Stimulated activated CD8-positive, alpha-beta memory T cell treated with anti-CD3 and anti-CD28 coated beads, Interleukin-15, amount 100 ng/mL, for 1 hour (primary cell): ENCODE measurements at regions not wholly inside any gene's neighbourhood (a gene's known extent, or its start where the extent isn't known, plus 50 kb on each side); places are given as distances from the start of the nearest gene placed in this dataset.
"Not testable (repeated sequence)": the region's sequence is repeated elsewhere in the genome, so short reads cannot be mapped to it uniquely, and the experiment has no call there.

Experiments used
- DNase-seq: peaks from one replicate; pipeline ENCODE4 v3.0.0-alpha.2; 2020; ENCODE audit warnings: low read depth

DNA sequence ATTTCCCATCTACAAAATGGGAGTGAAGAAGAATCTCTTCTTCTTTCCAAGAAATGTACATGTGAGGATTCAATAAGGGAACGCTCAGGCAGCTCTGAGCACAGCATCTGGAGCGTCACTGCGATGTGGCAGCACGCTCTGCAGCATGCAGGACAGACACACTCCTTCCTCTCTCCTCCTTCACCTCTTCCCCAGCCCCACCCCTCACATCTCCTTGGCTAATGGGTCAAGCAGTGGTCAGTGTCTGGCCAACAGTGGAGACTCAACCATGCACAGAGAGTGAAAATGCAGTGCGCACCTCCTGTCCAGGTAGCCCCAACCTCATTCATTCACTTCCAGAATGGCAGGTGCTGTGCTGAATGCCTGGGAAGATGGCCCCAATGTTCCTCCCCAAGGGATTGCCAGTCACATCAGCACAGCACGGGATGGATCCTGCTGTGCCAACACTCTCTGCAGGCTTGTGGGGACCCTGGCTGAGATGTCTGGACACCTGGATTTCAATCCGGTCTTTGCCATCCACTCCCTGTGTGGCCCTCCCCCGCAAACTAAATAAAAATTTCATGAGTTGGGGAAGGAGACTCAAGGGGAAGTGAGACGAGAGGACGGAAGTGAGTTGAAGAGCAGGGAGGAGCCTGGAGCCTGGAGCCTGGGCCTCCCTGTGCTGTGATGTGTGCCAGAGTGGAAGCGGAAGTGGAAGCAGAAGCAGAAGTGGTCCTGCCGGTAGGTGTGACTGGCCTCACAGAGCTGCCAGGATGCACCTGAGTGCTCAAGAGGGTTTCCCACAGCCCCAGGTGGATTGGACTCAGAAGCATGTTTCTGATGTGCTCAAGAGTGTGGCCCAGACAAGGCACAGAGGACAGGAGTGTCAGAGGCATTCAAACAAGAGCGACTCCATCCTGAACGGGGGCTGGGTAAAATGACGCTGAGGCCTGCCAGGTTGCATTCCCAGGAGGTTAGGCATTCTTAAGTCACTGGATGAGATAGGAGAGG, 163.9 kb downstream of the SMAD6 start:
- no peak for DNase-seq

DNA sequence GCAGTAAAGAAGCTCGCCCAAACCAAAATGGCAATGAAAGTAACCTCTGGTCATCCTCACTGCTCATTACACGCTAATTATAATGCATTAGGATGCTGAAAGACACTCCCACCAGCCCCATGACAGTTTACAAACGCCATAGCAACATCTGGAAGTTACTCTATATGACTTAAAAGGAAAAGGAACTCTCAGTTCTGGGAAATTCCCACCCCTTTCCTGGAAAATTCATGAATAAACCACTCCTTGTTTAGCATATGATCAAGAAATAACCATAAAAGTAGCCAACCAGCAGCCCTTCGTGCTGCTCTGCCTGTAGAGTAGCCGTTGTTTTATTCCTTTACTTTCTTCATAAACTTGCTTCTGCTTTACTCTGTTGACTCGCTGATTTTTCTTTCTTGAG, 164.6 kb downstream of the SMAD6 start:
- no peak for DNase-seq

DNA sequence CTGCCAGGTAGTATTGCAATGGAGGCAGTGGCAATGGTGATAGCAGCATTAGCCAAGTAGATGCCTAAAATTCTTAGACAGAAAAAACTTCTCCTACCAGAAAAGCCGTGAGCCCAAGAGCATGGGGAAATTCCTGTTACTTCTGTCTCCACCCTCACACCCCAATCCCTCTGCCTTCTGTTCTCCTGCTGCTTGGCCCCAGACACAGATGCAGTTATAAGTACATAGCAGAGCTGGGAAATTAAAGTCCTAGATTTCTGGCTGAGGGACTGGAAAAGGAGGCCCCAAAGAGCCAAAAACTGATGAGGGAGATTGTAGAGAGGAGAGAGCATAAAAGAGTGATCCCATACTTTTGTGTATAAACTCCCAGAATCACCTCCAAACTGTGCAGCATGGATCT, 166.9 kb downstream of the SMAD6 start:
- DNase-seq = no peak

DNA sequence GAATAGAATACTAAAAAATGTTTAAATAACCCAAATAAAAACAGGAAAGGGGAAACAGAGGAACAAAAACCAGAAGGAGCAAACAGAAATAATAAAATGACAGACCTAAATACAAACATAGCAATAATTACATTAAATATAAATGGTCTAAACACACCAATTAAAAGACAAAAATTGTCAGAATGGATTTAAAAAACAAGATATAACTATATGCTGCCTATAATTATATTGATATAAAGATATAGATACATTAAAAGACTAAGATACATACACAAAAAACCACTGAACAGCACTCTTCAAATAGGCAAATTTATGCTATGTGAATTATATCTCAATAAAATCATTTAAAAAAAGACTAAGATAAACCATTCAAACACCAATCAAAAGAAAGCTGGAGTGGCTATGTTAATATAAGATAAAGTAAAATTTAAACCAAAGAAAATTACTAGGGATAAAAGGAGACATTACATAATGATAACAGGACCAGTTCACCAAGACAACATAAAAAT, 168.9 kb downstream of the SMAD6 start:
- no peak for DNase-seq

DNA sequence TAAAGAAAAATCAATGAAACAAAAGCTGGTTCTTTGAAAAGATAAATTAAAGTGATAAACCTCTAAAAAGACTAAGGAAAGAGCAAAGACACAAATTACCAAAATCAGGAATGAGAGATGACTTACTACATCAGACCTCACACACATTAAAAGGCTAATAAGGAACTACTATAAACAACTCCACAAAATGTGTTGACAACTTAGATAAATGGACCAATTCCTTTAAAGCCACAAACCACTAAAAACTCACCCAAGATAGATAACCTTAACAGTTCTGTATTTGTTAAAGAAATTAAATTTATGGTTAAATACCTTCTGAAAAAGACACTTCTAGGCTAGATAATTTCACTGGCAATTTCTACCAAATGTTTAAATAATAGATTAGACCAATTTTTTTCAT, 170.4 kb downstream of the SMAD6 start:
- DNase-seq = no peak

DNA sequence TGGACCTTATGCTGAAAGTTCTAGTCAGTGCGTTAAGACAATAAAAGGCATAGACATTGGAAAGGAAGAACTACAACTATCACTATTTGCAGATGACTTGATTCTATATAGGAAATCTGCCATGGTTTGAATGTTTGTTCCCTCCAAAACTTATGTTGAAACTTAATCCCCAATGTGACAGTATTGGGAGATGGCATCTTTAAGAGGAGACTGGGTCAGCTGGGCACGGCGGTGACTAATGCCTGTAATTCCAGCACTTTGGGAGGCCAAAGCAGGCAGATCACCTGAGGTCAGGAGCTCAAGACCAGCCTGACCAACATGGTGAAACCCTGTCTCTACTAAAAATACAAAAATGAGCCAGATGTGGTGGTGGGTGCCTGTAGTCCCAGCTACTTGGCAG, 171.3 kb downstream of the SMAD6 start:
- not testable (repeated sequence) for DNase-seq

DNA sequence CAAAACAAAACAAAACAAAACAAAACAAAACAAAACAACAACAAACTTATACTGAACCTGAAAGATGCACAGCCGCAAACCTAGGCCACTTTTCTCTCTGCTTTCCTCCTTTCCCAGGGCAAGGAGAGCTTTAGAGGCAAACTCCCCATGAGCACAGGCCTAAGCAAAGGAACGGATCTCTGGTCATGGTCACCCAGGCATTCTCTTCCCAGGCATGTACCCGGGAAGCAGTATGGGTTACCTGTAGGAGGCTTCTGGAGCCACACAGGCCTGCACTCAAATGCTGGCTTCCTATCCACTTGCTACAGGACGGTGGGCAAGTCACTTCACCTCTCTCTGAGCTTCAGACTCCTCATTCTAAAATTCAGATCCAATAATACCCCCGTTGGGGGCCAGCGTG, 171.8 kb downstream of the SMAD6 start:
- DNase-seq = no peak

DNA sequence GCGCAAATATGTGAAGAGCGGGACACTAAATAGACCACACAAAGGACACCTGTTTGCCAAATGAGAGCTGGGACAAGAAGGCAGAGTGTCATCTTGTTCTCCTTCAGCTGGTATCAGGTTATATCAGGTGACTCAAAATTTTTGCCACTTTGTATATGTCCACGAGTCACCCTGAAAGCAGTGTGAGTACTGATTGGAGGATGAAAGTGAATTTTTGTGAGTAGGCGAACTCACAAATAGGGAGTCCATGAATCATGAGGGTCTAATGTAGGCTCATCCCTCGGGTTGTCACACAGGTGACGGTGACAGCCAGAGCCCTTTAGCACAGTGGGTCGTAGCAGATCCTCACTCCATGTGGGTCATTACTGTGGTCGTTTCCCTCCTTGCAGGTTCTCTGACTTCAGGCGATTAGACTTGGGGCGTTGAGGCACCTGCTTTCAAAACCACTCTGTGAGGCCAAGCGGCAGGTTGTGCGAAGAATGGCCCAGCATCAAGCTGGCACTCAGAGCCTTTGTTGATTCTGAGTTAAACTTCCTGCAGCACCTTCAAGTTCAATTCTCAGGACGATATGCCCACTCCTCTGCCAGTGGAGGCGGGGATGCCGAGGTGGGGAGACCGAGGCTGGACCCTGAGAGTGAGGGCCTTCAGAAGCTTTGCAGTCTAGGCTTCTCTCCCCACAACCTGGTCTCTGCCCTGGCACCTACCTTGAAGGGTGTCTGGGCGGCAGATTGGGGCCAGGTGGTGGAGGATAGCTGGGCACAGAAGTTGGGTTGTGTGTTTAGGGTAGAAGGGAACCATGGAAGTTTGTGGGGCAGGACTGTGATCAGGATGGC, 173.8 kb downstream of the SMAD6 start:
- DNase-seq = no peak

DNA sequence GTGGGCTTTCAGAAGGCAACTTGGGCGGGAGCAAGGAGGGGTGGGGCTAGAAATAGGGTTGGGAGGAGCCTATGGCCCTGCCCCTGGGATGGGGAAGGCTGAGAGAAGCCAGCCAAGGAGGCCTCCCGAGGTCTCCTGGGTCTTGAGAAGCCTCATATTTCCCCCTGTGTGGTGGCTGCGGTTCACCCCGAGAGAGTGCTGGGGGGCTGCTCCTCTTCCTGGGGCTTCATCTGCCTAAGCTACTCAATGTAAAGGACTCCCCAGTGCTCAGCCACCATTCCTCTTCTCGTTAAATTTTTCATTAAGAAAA, 174.3 kb downstream of the SMAD6 start:
- no peak for DNase-seq

DNA sequence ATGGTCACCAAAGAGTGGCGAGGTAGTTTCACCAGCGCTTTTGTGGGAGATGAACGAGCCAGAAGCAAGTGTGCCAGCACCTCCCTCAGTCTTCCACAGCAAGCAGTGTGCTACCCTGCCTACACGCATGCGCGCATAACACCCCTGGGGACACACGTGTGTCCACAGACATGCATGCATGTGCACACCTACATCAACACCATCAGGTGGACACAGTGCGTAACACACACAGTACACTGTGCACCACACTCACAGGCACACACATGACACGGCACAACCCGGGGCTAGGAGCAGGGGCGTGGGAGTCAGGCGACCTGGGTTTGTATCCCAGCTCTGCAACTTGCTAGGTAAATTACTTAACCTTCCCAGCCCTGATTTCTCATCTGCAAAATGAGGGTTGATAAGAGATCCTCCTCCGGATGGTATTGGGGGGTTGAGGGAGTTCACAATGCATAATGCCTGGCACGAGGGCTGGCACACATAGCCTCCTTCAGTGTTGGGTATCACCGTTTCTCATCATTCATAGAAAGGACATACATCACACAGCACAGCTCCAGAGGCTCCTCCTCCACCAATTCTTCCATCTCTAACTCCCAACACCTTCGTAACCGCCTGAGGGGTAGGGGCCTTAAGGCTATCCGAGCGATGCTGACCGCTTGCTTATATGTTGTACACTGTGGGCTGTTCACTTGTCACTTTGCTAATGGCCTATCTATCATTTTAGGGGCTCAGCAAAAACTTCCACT, 174.9 kb downstream of the SMAD6 start:
- DNase-seq = no peak

DNA sequence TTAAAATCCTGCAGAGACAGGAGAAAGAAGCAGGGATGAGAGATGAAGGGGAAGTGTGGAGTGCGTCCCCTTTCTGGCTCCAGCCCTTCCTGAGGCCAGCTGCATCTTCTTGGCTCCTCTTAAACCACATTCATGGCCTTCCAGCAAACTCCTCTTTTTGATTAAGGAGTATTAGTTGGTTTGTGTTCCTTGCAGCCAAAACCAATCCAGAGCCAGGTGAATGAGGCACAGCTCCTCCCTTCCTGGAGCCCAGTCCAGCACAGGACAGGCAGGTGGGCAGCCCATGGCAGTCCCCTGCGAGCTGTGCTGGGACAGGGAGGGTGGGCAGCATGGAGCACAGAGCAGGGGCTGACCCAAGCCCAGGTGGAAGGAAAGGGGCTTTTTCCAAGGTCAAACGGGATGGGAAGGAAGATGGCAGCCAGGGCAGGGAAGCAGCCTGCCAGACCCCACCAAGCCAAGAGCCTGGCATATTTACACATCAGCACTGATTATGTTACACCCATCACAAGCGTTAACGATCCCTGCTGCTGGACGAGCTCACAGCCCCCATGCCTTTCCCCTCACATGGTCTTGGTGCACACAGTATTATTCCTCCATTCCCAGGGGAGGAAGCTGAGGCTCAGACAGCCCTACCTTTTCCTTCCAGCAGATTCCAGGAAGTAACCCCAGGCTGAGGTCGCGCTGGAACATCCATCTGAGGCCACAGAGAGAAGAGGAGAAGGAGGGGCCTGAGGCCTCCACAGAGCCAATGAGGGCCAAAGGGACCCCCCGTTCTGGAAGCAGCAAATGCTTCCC, 175.6 kb downstream of the SMAD6 start:
- DNase-seq = no peak

DNA sequence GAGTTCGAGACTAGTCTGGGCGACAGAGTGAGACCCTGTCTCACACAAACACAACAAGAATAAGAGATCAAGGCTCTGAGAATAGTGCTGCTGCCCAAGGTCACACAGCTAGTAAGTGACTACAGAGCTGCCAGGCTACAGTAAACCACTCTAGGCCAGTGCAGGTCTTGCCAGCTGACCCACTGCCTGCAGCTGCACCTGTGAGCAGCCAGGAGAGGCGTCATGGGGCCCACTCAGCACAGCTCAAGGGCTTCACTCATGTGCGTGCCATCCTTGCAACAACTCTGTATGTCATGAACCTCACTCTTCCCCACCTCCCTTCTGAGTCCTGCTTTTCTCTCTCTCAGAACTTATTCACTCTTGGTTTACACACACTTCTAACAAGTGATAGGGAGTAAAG, 176.7 kb downstream of the SMAD6 start:
- no peak for DNase-seq

DNA sequence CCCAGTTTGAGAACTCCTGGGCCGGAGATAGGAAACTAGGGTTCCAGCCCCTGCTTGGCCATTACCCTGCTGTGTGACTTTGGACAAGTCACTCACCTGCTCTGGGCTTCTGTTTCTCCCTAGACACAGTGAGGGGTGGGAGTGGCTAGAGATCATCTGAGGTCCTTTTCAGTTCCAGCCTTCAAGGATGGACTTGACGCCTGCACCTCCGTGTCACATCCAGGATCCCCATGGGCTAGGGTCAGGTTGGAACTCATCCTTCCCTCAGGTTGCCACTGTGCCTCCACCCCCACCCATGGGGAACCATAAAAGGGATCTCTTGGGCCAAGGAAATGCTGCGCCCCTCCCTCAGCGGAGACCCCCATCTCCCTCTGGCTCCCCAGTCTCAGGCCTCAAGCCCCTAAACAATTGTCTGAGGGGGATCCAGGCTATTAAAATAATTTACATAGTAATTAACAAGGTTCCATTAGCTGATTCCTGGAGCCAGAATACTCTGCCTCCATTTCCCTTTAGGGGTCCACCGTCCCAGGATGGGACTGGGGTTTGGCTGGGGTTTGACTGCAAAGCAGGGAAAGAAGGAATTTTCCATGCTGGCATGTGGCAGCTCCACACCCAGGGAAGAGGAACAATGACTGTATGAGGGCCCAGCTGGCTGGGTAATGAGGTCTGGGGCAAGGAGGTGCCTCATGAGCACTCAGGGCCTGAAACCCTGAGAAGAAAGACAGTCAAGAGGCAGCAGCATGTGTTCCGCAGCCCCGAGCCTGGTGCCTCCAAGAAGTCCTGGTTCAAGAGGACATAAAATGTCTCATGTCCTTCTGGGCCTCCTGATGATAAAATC, 177.7 kb downstream of the SMAD6 start:
- DNase-seq = no peak

DNA sequence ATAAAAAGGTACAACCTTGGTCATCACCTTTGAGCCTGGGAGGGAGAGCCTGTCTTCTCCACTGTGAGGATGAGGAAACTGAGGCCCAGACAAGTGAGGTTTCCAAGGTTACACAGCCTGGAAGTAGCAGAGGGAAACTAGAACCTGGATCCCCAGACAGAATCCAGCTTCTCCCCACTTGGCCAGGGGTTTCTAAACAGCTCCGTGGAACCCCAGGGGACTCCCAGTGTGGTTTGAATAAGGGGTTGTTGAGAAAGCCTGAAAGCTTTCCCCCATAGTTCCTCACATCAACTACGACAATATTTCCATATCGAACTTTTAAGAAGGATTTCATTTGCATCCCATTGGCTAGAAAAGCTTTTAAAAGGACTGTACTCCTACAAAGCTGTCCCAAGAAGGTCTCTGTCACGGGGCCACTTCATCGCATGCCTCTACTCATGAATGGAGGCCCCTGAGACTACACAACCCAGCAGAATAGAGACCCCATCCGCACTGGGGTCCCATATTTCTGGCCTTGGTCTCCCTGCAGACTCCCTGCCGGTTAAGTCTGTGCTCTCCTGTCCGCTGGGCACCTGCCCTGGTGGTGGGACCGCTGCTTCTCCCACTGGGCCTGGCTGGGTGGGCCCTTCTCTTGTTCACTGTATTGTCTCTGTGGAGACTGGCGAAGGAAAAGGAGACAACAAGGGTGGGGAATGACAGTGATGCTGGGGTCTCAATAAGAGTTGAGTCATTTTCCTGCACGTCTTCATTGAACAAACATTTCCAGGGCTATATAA, 178.5 kb downstream of the SMAD6 start:
- DNase-seq = no peak

DNA sequence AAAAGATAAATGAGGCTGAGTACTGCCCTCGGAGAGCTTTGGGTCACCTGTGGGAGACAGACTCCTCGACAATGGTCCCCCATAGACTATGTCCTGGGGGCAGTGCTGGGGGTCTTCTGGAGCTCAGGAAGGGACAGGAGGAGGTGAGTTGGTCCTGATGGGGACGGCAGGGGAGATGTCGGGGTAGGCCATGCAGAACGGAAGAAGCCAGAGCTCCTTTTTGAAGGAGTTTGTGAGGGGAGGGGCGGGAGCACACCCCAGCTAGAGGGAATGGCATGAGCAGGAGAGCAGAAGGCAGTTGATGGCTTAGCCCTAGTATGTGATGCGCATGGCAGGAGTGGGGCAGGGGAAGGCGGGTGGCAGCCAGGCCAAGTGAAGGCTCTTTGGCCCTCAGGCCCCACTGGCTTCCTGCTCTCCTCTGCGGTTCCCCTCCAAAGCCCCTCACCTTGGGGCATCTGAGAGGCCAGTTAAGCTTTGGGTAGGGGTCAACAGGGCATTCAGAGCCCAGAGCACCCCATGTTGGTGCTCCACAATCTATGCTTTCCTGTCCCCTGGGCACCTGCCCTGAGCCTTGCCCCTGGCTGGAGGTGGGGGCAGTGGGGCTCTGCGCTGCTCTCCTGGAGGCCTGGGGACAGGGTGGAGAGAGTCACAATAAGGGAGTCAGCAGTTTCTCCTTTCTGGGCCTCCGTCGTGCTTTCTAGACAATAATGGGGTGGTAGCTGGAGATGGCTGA, 179.3 kb downstream of the SMAD6 start:
- DNase-seq = no peak

DNA sequence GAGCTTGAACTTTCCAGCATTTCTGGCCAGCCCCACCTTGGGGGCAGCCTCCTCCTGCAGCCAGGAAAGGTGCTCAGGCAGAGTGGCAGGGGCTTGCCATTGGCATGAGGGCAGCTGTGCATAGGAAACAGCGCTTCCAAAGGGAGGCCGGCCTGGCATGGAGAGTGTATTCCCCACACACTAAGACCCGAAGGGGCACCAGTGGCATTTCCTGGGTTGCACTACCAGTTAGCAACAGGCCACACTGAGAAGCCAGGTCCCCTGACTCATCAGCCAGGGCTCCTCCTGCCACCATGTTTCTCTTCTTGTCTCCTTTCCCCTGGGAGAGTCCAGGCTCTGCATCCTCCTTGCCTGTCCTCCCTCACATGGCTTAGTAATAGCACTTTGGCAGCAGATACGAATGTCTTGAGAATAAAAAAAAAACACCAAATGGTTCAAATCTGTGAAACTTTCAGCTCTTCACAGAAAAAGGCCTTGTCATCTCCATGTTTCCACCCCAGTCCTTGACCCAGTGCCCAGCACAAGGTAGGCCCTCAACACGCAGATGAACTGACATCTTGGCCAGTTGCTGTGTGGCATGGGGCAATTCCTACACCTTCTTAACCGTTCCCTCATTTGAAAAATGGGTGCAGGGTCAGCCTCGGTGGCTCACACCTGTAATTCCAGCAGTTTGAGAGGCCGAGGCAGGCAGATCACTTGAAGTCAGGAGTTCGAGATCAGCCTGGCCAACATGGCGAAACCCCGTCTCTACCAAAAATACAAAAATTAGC, 180.4 kb downstream of the SMAD6 start:
- DNase-seq = no peak

DNA sequence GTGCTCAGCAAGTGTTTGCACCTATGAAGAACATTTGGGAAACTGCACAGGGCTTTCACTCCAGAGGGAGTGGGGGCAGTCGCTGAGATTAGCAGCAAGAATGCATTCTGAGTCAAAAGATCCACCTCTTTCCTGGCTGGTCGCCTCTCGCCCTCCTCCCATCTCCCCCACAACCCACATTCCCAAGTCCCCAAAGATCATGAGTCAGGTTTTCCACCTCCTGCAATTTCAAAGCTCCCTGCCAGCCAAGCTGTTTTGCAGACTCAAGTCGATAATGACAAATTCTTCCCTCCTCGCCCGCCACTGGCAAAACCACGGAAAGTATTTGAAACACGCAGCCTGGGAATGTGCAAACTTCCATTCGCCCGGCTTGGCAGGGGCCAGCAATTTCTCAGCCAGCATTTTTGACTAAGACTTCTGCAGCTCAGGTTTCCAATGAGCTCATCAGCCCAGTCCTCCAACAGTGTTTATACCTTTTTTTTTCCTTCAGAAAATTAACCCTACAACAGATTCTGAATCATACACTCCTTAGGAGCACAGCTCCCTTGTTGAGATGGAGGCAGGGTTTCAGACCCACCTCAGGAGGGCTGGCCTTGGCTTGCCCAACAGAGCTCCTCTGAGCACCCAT, 181.4 kb downstream of the SMAD6 start:
- DNase-seq = no peak

DNA sequence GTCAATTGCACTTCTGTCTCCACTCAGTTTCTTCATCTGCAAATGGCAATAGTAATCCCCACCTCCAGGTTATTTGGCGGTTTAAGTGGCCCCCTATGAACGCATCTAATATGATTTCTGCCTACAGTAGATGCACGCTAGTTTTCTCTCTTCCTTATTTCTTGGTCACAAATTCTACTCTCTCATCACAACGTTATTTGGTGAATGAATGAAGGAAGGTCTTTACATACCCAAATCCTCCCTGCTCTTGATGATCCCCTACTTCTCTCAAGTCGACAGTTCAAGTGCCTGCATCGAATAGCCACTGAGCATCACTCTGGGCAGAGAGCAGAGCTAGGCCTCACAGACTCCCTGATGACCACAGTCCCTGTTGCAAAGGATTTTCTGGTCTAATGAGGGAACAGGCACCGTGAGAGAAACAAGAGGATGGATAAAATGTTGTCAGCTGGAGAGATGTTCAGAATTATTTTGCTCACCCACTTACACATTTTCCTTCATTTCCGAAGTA, 181.2 kb upstream of the SMAD3 start:
- no peak for DNase-seq
